Smooth muscle cell (in vitro differentiated cells): ENCODE measurements at regions not wholly inside any gene's neighbourhood (a gene's known extent, or its start where the extent isn't known, plus 50 kb on each side); places are given as distances from the start of the nearest gene placed in this dataset.

Experiments used
- DNase-seq: peaks from one replicate; lab custom pipeline; 2025; ENCODE audit not compliant: unreplicated experiment; lab: John Stamatoyannopoulos, UW
- H2AFZ ChIP-seq: fragments of 200-600 bp; sonication (generic); 2 replicates; pipeline ENCODE4 v1.6.0; 2016; ENCODE audit warnings: antibody characterized with exemption, low read depth, mild to moderate bottlenecking
- H3F3A ChIP-seq: fragments of 200-600 bp; sonication (generic); 2 replicates; pipeline ENCODE4 v1.6.0; 2017; ENCODE audit warnings: antibody characterized with exemption, low read depth
- H3K27ac ChIP-seq: fragments of 200-600 bp; sonication (generic); 2 replicates; pipeline ENCODE4 v1.5.1; 2016; ENCODE audit warnings: low read depth, mild to moderate bottlenecking
- H3K27me3 ChIP-seq: fragments of 200-600 bp; sonication (generic); 2 replicates; pipeline ENCODE4 v1.6.1; 2016; ENCODE audit warnings: low read depth, mild to moderate bottlenecking
- H3K36me3 ChIP-seq: fragments of 200-600 bp; sonication (generic); 2 replicates; pipeline ENCODE4 v1.5.1; 2016; ENCODE audit warnings: low read depth
- H3K4me1 ChIP-seq: fragments of 200-600 bp; sonication (generic); 2 replicates; pipeline ENCODE4 v1.5.1; 2016; ENCODE audit warnings: low read depth
- H3K4me2 ChIP-seq: fragments of 200-600 bp; sonication (generic); 2 replicates; pipeline ENCODE4 v1.6.0; 2016; ENCODE audit warnings: mild to moderate bottlenecking
- H3K4me3 ChIP-seq: fragments of 200-600 bp; sonication (generic); 2 replicates; pipeline ENCODE4 v1.5.1; 2016; ENCODE audit warnings: mild to moderate bottlenecking
- H3K79me2 ChIP-seq: fragments of 200-600 bp; sonication (generic); 2 replicates; pipeline ENCODE4 v1.6.0; 2016; ENCODE audit warnings: low read depth, mild to moderate bottlenecking
- H3K9ac ChIP-seq: fragments of 200-600 bp; sonication (generic); 2 replicates; pipeline ENCODE4 v1.6.0; 2016; ENCODE audit warnings: low read depth
- H3K9me3 ChIP-seq: fragments of 200-600 bp; sonication (generic); replicated peaks from 2 replicates; pipeline ENCODE4 v1.5.1; 2016; ENCODE audit warnings: low read depth
- H4K20me1 ChIP-seq: fragments of 200-600 bp; sonication (generic); 2 replicates; pipeline ENCODE4 v1.6.0; 2016; ENCODE audit warnings: low read depth
- WGBS: methylation state at CpG from one replicate; pipeline ENCODE4 v1.1.7; 2016; ENCODE audit warnings: low lambda C conversion rate; 5-methylcytosine and 5-hydroxymethylcytosine counted together
- TF ChIP-seq, protein P1 (sequence below): fragments of 200-600 bp; sonication (generic); IDR thresholded peaks from 2 replicates; pipeline ENCODE4 v1.5.1; 2017; ENCODE audit warnings: borderline replicate concordance, mild to moderate bottlenecking, antibody characterized with exemption; ENCODE audit not compliant: insufficient read depth, poor library complexity, severe bottlenecking

- H3K36me3 ChIP-seq, result no peaks in the 10 kb centered on the region
- H3K79me2 ChIP-seq, result no peaks in the 10 kb centered on the region
- H3K4me3 ChIP-seq, result no peak overlapping the region
- 45% methylated on average over 6 of the region's 6 CpGs for WGBS
- no peaks in the 10 kb centered on the region for H3K9me3 ChIP-seq
- DNase-seq, result no peak
- H3K27me3 ChIP-seq, result no peaks in the 10 kb centered on the region
- H3K4me1 ChIP-seq, result peaks cover 4% of the 10 kb centered on the region
- H3K4me2 ChIP-seq, result peak overlapping the region; percentile 76
- H3K27ac ChIP-seq, result peak overlapping the region; percentile 93
- peak overlapping the region; percentile 90 for H2AFZ ChIP-seq
- peaks cover 11% of the 10 kb centered on the region for H3F3A ChIP-seq
- peak overlapping the region; percentile 83 for H3K9ac ChIP-seq
- H4K20me1 ChIP-seq, result no peaks in the 10 kb centered on the region
- TF ChIP-seq, protein P1, sequence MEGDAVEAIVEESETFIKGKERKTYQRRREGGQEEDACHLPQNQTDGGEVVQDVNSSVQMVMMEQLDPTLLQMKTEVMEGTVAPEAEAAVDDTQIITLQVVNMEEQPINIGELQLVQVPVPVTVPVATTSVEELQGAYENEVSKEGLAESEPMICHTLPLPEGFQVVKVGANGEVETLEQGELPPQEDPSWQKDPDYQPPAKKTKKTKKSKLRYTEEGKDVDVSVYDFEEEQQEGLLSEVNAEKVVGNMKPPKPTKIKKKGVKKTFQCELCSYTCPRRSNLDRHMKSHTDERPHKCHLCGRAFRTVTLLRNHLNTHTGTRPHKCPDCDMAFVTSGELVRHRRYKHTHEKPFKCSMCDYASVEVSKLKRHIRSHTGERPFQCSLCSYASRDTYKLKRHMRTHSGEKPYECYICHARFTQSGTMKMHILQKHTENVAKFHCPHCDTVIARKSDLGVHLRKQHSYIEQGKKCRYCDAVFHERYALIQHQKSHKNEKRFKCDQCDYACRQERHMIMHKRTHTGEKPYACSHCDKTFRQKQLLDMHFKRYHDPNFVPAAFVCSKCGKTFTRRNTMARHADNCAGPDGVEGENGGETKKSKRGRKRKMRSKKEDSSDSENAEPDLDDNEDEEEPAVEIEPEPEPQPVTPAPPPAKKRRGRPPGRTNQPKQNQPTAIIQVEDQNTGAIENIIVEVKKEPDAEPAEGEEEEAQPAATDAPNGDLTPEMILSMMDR, result no peak
Observed at GRCh38 chr3:154059833-154060232, 61.4 kb upstream of the ARHGEF26 start.

DNA sequence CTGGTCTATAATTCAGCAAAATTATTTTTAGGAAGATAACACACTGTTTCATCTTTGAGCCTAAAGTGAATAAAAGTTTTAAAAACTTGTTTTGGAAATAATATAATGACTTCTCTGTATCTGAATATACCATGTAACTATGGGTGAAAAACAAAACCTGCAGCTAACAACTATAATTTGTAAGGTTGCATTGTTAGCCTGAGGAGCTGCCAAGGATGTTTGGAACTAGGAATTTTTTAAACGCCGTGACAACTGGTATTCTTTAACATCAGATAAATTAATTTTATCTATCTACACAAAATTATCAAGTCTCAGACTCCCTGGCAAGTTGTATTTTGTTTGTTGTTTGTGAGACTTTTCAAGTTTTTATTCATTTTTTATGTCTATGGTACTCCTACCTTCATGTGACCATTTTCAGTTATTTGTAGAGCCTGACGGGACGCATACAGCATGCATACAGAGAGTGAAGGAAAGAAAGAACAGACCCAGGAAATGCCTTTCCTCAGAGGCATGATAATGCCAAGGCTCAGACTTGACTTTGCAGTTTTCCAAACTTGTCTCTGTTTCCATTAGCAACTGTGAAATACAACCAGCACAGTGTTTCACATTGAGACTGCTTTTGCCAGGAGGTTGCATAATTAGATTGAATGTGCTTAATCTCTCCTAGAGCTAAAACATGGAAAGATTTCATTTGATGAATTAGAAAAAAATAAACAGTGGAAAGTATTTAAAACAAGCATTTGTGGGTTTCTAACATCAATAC lies 60.8 kb upstream of the ARHGEF26 start:
- DNase-seq, result no peak
- Histone ChIP-seq H3K9ac (peak overlapping the region; percentile 83), H3K4me3 (peak overlapping the region; percentile 4), H2AFZ (peak overlapping the region; percentile 90), H3K4me1 (peaks cover 4% of the 10 kb centered on the region), H3K27me3 (no peaks in the 10 kb centered on the region), H4K20me1 (no peaks in the 10 kb centered on the region), H3K36me3 (no peaks in the 10 kb centered on the region), H3F3A (peaks cover 11% of the 10 kb centered on the region), H3K27ac (peak overlapping the region; percentile 93), H3K4me2 (peak overlapping the region; percentile 76), H3K9me3 (no peaks in the 10 kb centered on the region), H3K79me2 (no peaks in the 10 kb centered on the region)
- 25% methylated on average over 4 of the region's 4 CpGs for WGBS
- TF ChIP-seq, protein P1, result no peak

DNA sequence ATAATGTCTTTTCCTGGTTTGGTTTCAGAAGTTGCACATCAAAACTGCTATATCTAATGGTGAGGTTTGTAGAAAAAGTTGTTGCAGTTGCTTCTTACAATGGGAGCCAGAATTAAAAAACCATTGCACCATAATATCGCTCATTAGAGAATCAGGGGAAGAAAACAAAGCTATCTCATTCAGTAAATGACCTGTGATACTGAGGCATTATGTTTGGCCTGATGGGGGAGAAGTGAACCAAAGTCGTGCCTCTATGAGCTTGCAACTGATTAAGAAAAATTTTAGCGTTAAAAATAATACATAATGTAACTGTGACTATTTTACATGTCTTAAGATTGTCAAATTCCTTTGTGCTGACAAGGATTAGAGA lies 60.2 kb upstream of the ARHGEF26 start:
- H3F3A ChIP-seq, result peaks cover 11% of the 10 kb centered on the region
- no peaks in the 10 kb centered on the region for H3K79me2 ChIP-seq
- no peaks in the 10 kb centered on the region for H3K9me3 ChIP-seq
- H3K4me2 ChIP-seq, result peak overlapping the region; percentile 76
- TF ChIP-seq, protein P1, result no peak
- H3K4me1 ChIP-seq, result peaks cover 4% of the 10 kb centered on the region
- DNase-seq, result no peak
- WGBS, result 37% methylated on average over 3 of the region's 3 CpGs
- no peaks in the 10 kb centered on the region for H3K27me3 ChIP-seq
- H3K4me3 ChIP-seq, result no peak overlapping the region
- no peaks in the 10 kb centered on the region for H3K36me3 ChIP-seq
- peak overlapping the region; percentile 93 for H3K27ac ChIP-seq
- H3K9ac ChIP-seq, result peak overlapping the region; percentile 73
- no peaks in the 10 kb centered on the region for H4K20me1 ChIP-seq
- peak overlapping the region; percentile 90 for H2AFZ ChIP-seq

DNA sequence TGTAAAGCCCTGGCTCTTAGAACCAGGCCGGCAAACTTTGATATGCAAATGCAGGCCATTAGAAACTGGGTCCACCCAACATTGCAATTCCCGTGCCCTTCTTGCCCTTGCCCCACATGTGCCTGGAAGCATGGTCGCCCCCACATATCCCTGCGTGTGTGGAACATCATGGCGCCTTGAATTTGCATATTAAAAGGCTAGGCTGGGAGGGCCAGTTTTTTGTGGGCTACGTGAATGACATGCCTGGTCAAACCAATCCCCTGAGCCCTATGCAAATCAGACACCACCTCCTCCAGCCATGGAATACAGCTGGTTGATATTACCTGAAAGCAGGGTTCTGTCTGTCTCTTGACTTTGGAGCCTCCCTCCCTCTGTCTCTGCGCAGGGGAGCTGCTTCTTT lies 58.7 kb upstream of the ARHGEF26 start:
- H3F3A ChIP-seq, result peaks cover 11% of the 10 kb centered on the region
- H3K36me3 ChIP-seq, result no peaks in the 10 kb centered on the region
- H3K79me2 ChIP-seq, result no peaks in the 10 kb centered on the region
- no peak overlapping the region for H3K4me3 ChIP-seq
- no peaks in the 10 kb centered on the region for H3K27me3 ChIP-seq
- WGBS, result 81% methylated on average over 7 of the region's 7 CpGs
- H3K9me3 ChIP-seq, result no peaks in the 10 kb centered on the region
- no peak overlapping the region for H2AFZ ChIP-seq
- peaks cover 4% of the 10 kb centered on the region for H3K4me1 ChIP-seq
- no peaks in the 10 kb centered on the region for H4K20me1 ChIP-seq
- no peak overlapping the region for H3K27ac ChIP-seq
- TF ChIP-seq, protein P1, result no peak
- no peak for DNase-seq
- no peak overlapping the region for H3K9ac ChIP-seq
- H3K4me2 ChIP-seq, result no peak overlapping the region
